Osteoblast (primary cell): ENCODE measurements at regions not wholly inside any gene's neighbourhood (a gene's known extent, or its start where the extent isn't known, plus 50 kb on each side); places are given as distances from the start of the nearest gene placed in this dataset.

Source experiments
- DNase-seq: peaks from one replicate; pipeline ENCODE4 v3.0.0; 2011; ENCODE audit warnings: low spot score, mixed read lengths; ENCODE audit not compliant: insufficient read length; ENCODE audit errors: missing footprints
- H2AFZ ChIP-seq: 2 replicates; pipeline ENCODE4 v1.6.0; 2011; ENCODE audit warnings: mild to moderate bottlenecking, low read length
- H3K27ac ChIP-seq: 2 replicates; pipeline ENCODE4 v1.5.1; 2011; ENCODE audit warnings: mild to moderate bottlenecking, low read depth, low read length, moderate library complexity
- H3K27me3 ChIP-seq: 2 replicates; pipeline ENCODE4 v1.6.0; 2012; ENCODE audit warnings: mild to moderate bottlenecking, control low read depth, inconsistent platforms, low read length, moderate library complexity; ENCODE audit not compliant: insufficient read depth
- H3K36me3 ChIP-seq: 2 replicates; pipeline ENCODE4 v1.5.1; 2011; ENCODE audit warnings: mild to moderate bottlenecking, low read length, control low read depth, moderate library complexity; ENCODE audit not compliant: insufficient read depth
- H3K4me1 ChIP-seq: 2 replicates; pipeline ENCODE4 v1.5.1; 2011; ENCODE audit warnings: mild to moderate bottlenecking, low read length, control low read depth, moderate library complexity; ENCODE audit not compliant: insufficient read depth
- H3K4me2 ChIP-seq: 2 replicates; pipeline ENCODE4 v1.6.0; 2011; ENCODE audit warnings: mild to moderate bottlenecking, low read length; ENCODE audit not compliant: insufficient read depth
- H3K4me3 ChIP-seq: fragments of 200-600 bp; sonication (generic); 3 replicates; pipeline ENCODE4 v1.5.1; 2012; ENCODE audit warnings: mild to moderate bottlenecking, low read length, inconsistent platforms; ENCODE audit not compliant: insufficient read depth
- H3K79me2 ChIP-seq: 2 replicates; pipeline ENCODE4 v1.6.0; 2012; ENCODE audit warnings: mild to moderate bottlenecking, low read length, control low read depth, inconsistent platforms; ENCODE audit not compliant: insufficient read depth
- H3K9me3 ChIP-seq: 2 replicates; pipeline ENCODE4 v1.5.1; 2011; ENCODE audit warnings: low read depth, low read length, control low read depth
- H4K20me1 ChIP-seq: 2 replicates; pipeline ENCODE4 v1.6.0; 2012; ENCODE audit warnings: mild to moderate bottlenecking, low read length, control low read depth; ENCODE audit not compliant: insufficient read depth
- TF ChIP-seq, protein P1 (sequence below): IDR thresholded peaks from 2 replicates; pipeline ENCODE4 v1.5.1; 2011; ENCODE audit warnings: mild to moderate bottlenecking, low read depth, low read length, moderate library complexity; ENCODE audit errors: extremely low read depth

- Histone ChIP-seq H3K27me3 (no peaks in the 10 kb centered on the region), H3K4me3 (no peak overlapping the region), H3K27ac (no peak overlapping the region), H3K4me2 (no peak overlapping the region), H2AFZ (no peak overlapping the region), H3K9me3 (peaks cover 5% of the 10 kb centered on the region), H3K36me3 (no peaks in the 10 kb centered on the region), H3K79me2 (no peaks in the 10 kb centered on the region), H4K20me1 (no peaks in the 10 kb centered on the region), H3K4me1 (no peaks in the 10 kb centered on the region)
- TF ChIP-seq, protein P1, sequence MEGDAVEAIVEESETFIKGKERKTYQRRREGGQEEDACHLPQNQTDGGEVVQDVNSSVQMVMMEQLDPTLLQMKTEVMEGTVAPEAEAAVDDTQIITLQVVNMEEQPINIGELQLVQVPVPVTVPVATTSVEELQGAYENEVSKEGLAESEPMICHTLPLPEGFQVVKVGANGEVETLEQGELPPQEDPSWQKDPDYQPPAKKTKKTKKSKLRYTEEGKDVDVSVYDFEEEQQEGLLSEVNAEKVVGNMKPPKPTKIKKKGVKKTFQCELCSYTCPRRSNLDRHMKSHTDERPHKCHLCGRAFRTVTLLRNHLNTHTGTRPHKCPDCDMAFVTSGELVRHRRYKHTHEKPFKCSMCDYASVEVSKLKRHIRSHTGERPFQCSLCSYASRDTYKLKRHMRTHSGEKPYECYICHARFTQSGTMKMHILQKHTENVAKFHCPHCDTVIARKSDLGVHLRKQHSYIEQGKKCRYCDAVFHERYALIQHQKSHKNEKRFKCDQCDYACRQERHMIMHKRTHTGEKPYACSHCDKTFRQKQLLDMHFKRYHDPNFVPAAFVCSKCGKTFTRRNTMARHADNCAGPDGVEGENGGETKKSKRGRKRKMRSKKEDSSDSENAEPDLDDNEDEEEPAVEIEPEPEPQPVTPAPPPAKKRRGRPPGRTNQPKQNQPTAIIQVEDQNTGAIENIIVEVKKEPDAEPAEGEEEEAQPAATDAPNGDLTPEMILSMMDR: no peak
- DNase-seq: no peak
These were observed 346.1 kb downstream of the SLCO4C1 start for GRCh38 chr5:101950019-101950418.

GRCh38 chr5:101948615-101949014 lies 347.5 kb downstream of the SLCO4C1 start:
- Histone ChIP-seq H4K20me1 (no peaks in the 10 kb centered on the region), H3K79me2 (no peaks in the 10 kb centered on the region), H3K36me3 (no peaks in the 10 kb centered on the region), H3K27me3 (no peaks in the 10 kb centered on the region), H3K9me3 (peaks cover 5% of the 10 kb centered on the region), H2AFZ (no peak overlapping the region), H3K4me3 (no peak overlapping the region), H3K4me2 (no peak overlapping the region), H3K27ac (no peak overlapping the region), H3K4me1 (no peaks in the 10 kb centered on the region)
- DNase-seq: no peak
- TF ChIP-seq, protein P1: no peak

DNA sequence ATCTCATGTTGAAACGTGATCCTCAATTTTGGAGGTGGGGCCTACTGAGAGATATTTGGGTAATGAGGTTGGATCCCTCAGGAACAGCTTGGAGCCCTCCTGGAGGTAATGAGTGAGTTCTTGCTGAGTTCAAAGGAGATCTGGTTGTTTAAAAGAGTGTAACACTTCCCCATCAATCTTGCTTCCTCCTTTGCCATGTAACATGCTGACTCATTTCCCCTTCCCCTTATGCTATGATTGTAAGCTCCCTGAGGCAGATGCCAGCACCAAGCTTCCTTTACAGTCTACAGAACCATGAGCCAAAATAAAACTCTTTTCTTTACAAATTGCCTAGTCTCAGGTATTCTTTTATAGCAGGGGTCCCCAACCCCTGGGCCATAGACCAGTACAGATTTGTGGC lies 352.3 kb downstream of the SLCO4C1 start:
- H4K20me1 ChIP-seq: no peaks in the 10 kb centered on the region
- H3K4me2 ChIP-seq: no peak overlapping the region
- TF ChIP-seq, protein P1: no peak
- no peak overlapping the region for H3K4me3 ChIP-seq
- DNase-seq: no peak
- H3K36me3 ChIP-seq: no peaks in the 10 kb centered on the region
- no peaks in the 10 kb centered on the region for H3K27me3 ChIP-seq
- no peaks in the 10 kb centered on the region for H3K79me2 ChIP-seq
- no peaks in the 10 kb centered on the region for H3K4me1 ChIP-seq
- H3K9me3 ChIP-seq: no peaks in the 10 kb centered on the region
- no peak overlapping the region for H3K27ac ChIP-seq
- H2AFZ ChIP-seq: no peak overlapping the region

GRCh38 chr5:101942321-101942882 lies 353.7 kb downstream of the SLCO4C1 start:
- Histone ChIP-seq H2AFZ (no peak overlapping the region), H3K4me1 (no peaks in the 10 kb centered on the region), H3K4me3 (no peak overlapping the region), H3K27ac (no peak overlapping the region), H3K36me3 (no peaks in the 10 kb centered on the region), H3K4me2 (no peak overlapping the region), H4K20me1 (no peaks in the 10 kb centered on the region), H3K9me3 (no peaks in the 10 kb centered on the region), H3K79me2 (no peaks in the 10 kb centered on the region), H3K27me3 (no peaks in the 10 kb centered on the region)
- DNase-seq: no peak
- TF ChIP-seq, protein P1: no peak
